A172 (cell line): ENCODE measurements at regions not wholly inside any gene's neighbourhood (a gene's known extent, or its start where the extent isn't known, plus 50 kb on each side); places are given as distances from the start of the nearest gene placed in this dataset.

Experiments
- DNase-seq: peaks from one replicate; pipeline ENCODE4 v3.0.0-alpha.2; 2015; ENCODE audit warnings: low spot score

GRCh38 chr14:61625165-61625564 is 70.1 kb upstream of the HIF1A start:
- peak; percentile 5 for DNase-seq

DNA sequence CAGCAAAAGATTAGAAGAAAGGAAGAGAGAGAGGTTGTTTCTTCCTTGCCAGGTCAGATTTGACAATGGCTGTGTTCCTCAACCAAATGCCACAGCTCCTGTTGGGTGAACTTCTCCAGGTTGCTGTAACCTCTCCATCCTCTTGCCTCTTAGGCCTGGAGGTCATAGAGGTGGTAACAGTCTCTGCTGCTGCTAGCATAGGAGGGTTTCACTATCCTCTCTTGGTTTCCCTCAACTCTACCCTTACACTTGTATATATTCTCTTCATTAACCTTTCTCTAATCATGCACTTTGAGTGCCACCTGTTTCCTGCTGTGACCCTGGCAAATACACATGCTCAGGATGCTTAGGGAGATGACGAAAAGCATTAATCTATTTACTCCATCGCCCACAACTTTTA is 67.7 kb upstream of the HIF1A start:
- DNase-seq, result no peak

- DNase-seq, result peak; percentile 8
Measured at GRCh38 chr14:61628016-61628725, 67.1 kb upstream of the HIF1A start.

DNA sequence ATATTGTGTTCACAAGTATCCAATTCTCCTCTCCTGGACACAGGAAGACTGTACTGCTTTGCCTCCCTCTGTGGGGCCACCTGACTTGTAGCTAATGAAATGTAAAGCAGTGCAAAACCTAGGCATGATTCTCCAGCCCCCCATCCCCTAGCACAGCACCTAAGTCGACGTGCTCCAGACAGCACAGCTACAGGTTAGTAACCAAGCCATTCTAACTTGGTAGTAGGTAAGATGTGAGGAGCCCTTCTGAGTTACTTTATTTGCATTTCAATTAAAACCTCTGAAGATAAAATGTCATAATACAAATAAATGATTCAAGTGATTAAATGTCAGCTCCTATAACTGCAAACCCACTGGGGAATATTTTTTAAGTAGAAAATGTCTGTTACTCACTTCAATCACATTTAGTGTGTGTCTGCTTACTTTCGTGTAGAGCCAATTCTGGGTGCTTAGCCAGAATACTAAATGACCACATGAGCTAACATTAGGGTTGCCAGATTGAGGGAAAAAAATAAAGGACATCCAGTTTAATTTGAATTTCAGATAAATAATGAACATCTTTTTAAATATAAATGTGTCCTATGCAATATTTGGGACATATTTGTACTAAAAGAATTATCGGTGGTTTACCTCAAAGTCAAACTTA is 64.8 kb upstream of the HIF1A start:
- DNase-seq, result no peak

GRCh38 chr14:61631045-61631687 is 64.1 kb upstream of the HIF1A start:
- DNase-seq, result no peak

- no peak for DNase-seq
Measured at GRCh38 chr14:61632401-61632800, 62.9 kb upstream of the HIF1A start.

GRCh38 chr14:61632807-61633206 is 62.5 kb upstream of the HIF1A start:
- no peak for DNase-seq

- DNase-seq, result no peak
Measured at GRCh38 chr14:61636291-61636690, 59.0 kb upstream of the HIF1A start.

DNA sequence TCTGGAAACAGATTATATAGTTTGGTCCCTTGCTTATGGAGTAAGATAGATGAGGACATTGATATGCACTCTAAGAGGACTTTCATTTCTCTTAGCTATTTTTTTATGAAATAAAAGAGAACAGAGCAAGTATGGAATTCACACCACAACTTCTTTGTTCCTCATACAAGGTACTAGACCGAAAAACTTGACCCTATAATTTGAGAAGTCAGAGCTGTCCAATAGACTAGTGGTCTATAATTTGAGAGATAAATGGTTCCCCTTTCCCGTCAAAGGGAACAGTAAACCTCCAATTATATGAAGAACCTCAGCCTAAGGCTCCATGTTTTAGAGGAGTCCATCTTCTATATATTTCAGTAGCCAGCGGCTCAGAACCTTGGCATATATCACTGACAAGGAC is 58.5 kb upstream of the HIF1A start:
- DNase-seq, result no peak

- DNase-seq, result no peak
Measured at GRCh38 chr14:61638595-61639387, 56.5 kb upstream of the HIF1A start.

- no peak for DNase-seq
Measured at GRCh38 chr14:61640158-61641136, 54.9 kb upstream of the HIF1A start.

- DNase-seq, result no peak
Measured at GRCh38 chr14:61641914-61642613, 53.2 kb upstream of the HIF1A start.

- DNase-seq, result no peak
Measured at GRCh38 chr14:61642614-61642982, 52.7 kb upstream of the HIF1A start.

DNA sequence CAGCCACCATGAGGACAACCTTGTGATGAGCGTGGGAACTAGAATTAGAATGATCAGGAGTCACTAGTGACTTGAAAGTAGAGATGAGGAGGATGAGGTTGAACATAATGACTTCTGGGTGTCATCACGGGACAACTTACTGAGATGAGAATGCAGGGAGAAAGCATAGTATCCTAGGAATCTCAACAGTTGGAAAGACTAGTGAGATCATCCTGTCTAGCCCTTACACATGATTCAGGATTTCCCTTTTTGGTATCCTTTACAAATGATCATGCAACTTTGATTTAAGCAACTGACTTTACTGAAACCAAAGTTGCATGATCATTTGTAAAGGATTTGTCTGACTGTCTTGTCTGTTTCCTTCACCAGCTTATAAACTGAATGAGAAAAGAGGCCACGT is 51.8 kb upstream of the HIF1A start:
- no peak for DNase-seq

GRCh38 chr14:61644175-61644574 is 51.1 kb upstream of the HIF1A start:
- no peak for DNase-seq

DNA sequence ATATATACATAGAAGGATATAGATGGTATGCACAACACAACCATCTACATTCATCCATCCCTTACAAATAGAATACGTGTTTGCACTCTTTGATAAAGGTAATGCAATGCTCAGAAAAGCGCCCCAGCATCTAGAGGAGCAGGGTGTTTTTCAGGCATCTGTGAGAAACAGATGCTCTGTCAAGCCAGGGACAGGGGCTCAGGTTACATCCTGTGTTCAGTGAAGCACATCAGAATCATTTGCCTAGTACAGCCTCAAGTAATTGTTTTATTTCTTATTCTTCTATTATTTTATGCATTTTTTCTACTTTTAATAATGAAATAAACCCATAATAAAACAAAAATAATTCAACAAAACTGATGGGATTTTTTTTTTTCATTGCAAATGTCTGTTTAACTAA is 50.5 kb upstream of the HIF1A start:
- DNase-seq, result no peak

GRCh38 chr14:61645247-61645646 is 50.1 kb upstream of the HIF1A start:
- DNase-seq, result no peak
